H9 (cell line): ENCODE measurements at regions not wholly inside any gene's neighbourhood (a gene's known extent, or its start where the extent isn't known, plus 50 kb on each side); places are given as distances from the start of the nearest gene placed in this dataset.

Experiments
- DNase-seq: peaks from one replicate; pipeline ENCODE4 v3.0.0-alpha.2; 2017
- H2AFZ ChIP-seq: one replicate; pipeline ENCODE4 v1.6.1; 2013; ENCODE audit warnings: mild to moderate bottlenecking, low read length, control low read depth, moderate library complexity
- H2AK5ac ChIP-seq: 2 replicates; pipeline ENCODE4 v1.6.1; 2013; ENCODE audit warnings: low read length, control low read depth, mixed read lengths; ENCODE audit not compliant: insufficient read length
- H2BK120ac ChIP-seq: one replicate; pipeline ENCODE4 v1.6.1; 2013; ENCODE audit warnings: low read depth, mild to moderate bottlenecking, low read length, control low read depth, inconsistent platforms; ENCODE audit not compliant: poor library complexity, severe bottlenecking
- H2BK12ac ChIP-seq: 2 replicates; pipeline ENCODE4 v1.6.1; 2013; ENCODE audit warnings: low read length, control low read depth, mixed read lengths, low read depth; ENCODE audit not compliant: insufficient read length
- H2BK15ac ChIP-seq: 2 replicates; pipeline ENCODE4 v1.6.1; 2013; ENCODE audit warnings: low read depth, low read length, control low read depth
- H2BK20ac ChIP-seq: one replicate; pipeline ENCODE4 v1.6.1; 2013; ENCODE audit warnings: low read depth, mild to moderate bottlenecking, low read length, control low read depth, inconsistent platforms; ENCODE audit not compliant: poor library complexity, severe bottlenecking
- H2BK5ac ChIP-seq: 2 replicates; pipeline ENCODE4 v1.6.1; 2013; ENCODE audit warnings: low read length, control low read depth, mixed read lengths; ENCODE audit not compliant: insufficient read length
- H3K14ac ChIP-seq: 2 replicates; pipeline ENCODE4 v1.6.1; 2013; ENCODE audit warnings: low read length, control low read depth; ENCODE audit not compliant: insufficient read depth
- H3K18ac ChIP-seq: 2 replicates; pipeline ENCODE4 v1.6.1; 2013; ENCODE audit warnings: low read depth, mild to moderate bottlenecking, mixed read lengths, low read length, control low read depth; ENCODE audit not compliant: insufficient read length
- H3K23ac ChIP-seq: 2 replicates; pipeline ENCODE4 v1.6.1; 2013; ENCODE audit warnings: low read length, control low read depth, mixed read lengths, low read depth; ENCODE audit not compliant: insufficient read length
- H3K23me2 ChIP-seq: 2 replicates; pipeline ENCODE4 v1.6.1; 2013; ENCODE audit warnings: low read depth, mild to moderate bottlenecking, mixed read lengths, low read length, control low read depth; ENCODE audit not compliant: insufficient read length, poor library complexity, severe bottlenecking
- H3K27ac ChIP-seq: 2 replicates; pipeline ENCODE4 v1.5.1; 2013; ENCODE audit warnings: low read length, control low read depth, mixed read lengths, low read depth; ENCODE audit not compliant: insufficient read length
- H3K27me3 ChIP-seq: 2 replicates; pipeline ENCODE4 v1.6.1; 2013; ENCODE audit warnings: low read length, control low read depth, inconsistent platforms; ENCODE audit not compliant: insufficient read depth
- H3K4ac ChIP-seq: 2 replicates; pipeline ENCODE4 v1.6.1; 2013; ENCODE audit warnings: low read depth, mild to moderate bottlenecking, control low read depth, inconsistent platforms, low read length, moderate library complexity
- H3K4me1 ChIP-seq: 2 replicates; pipeline ENCODE4 v1.6.1; 2013; ENCODE audit warnings: low read length, control low read depth, inconsistent platforms; ENCODE audit not compliant: insufficient read depth
- H3K4me2 ChIP-seq: 2 replicates; pipeline ENCODE4 v1.6.1; 2013; ENCODE audit warnings: low read length, control low read depth, mixed read lengths; ENCODE audit not compliant: insufficient read length, insufficient read depth
- H3K56ac ChIP-seq: 2 replicates; pipeline ENCODE4 v1.6.1; 2013; ENCODE audit warnings: low read depth, mild to moderate bottlenecking, mixed read lengths, low read length, control low read depth; ENCODE audit not compliant: insufficient read length
- H3K79me1 ChIP-seq: 2 replicates; pipeline ENCODE4 v1.6.1; 2013; ENCODE audit warnings: low read depth, mild to moderate bottlenecking, moderate library complexity, low read length, control low read depth, inconsistent platforms; ENCODE audit not compliant: insufficient read depth, poor library complexity, severe bottlenecking
- H3K79me2 ChIP-seq: 2 replicates; pipeline ENCODE4 v1.6.1; 2013; ENCODE audit warnings: low read length, control low read depth, inconsistent platforms; ENCODE audit not compliant: insufficient read depth
- H3K9ac ChIP-seq: 2 replicates; pipeline ENCODE4 v1.6.1; 2013; ENCODE audit warnings: low read length, control low read depth, mixed read lengths; ENCODE audit not compliant: insufficient read length; ENCODE audit errors: extremely low read depth
- H3K9me3 ChIP-seq: one replicate; pipeline ENCODE4 v1.6.1; 2013; ENCODE audit warnings: low read depth, low read length, inconsistent platforms; ENCODE audit not compliant: control insufficient read depth
- H3T11ph ChIP-seq: one replicate; pipeline ENCODE4 v1.6.1; 2013; ENCODE audit warnings: mild to moderate bottlenecking, low read length, control low read depth, inconsistent platforms
- H4K20me1 ChIP-seq: one replicate; pipeline ENCODE4 v1.6.1; 2013; ENCODE audit not compliant: control insufficient read depth, insufficient read length, insufficient read depth
- H4K5ac ChIP-seq: 2 replicates; pipeline ENCODE4 v1.6.1; 2013; ENCODE audit warnings: low read depth, mild to moderate bottlenecking, mixed read lengths, low read length, control low read depth; ENCODE audit not compliant: insufficient read length
- H4K8ac ChIP-seq: replicated peaks from 2 replicates; pipeline ENCODE4 v1.6.1; 2013; ENCODE audit warnings: low read length, control low read depth, mixed read lengths, low read depth; ENCODE audit not compliant: insufficient read length
- H4K91ac ChIP-seq: 2 replicates; pipeline ENCODE4 v1.6.1; 2013; ENCODE audit warnings: low read depth, mild to moderate bottlenecking, moderate library complexity, mixed read lengths, low read length, control low read depth; ENCODE audit not compliant: insufficient read length
- H3K27ac Mint-ChIP-seq, 3 experiments: 2 replicates in 2 of 3; 3 replicates in 1 of 3; pipeline ENCODE4 v1.8.0; 2020 to 2021; ENCODE audit warnings: mixed read lengths in 3 of 3, mild to moderate bottlenecking in 1 of 3, moderate library complexity in 1 of 3
- H3K27me3 Mint-ChIP-seq: 2 replicates; pipeline ENCODE4 v1.8.0; 2021; ENCODE audit warnings: low read depth, mild to moderate bottlenecking, moderate library complexity, mixed read lengths
- H3K36me3 Mint-ChIP-seq, 3 experiments: 2 replicates in 2 of 3; 3 replicates in 1 of 3; pipeline ENCODE4 v1.8.0; 2020 to 2021; ENCODE audit warnings: low read depth in 3 of 3, mixed read lengths in 3 of 3; ENCODE audit not compliant: insufficient read depth in 1 of 3
- H3K4me1 Mint-ChIP-seq, 2 experiments: 2 replicates each; pipeline ENCODE4 v1.8.0; 2020; ENCODE audit warnings: mixed read lengths in 2 of 2
- H3K4me3 Mint-ChIP-seq, 2 experiments: 2 replicates in 1 of 2; 3 replicates in 1 of 2; pipeline ENCODE4 v1.8.0; 2020 to 2021; ENCODE audit warnings: mild to moderate bottlenecking in 2 of 2, mixed read lengths in 2 of 2, moderate library complexity in 1 of 2
- H3K9me3 Mint-ChIP-seq, 2 experiments: 2 replicates in 1 of 2; 3 replicates in 1 of 2; pipeline ENCODE4 v1.8.0; 2020; ENCODE audit warnings: mild to moderate bottlenecking in 2 of 2, mixed read lengths in 2 of 2, moderate library complexity in 1 of 2
- WGBS: extraction: QIAGEN DNeasy Blood & Tissue Kit; methylation state at CpG from one replicate; pipeline ENCODE4 v1.1.7; 2013; ENCODE audit warnings: missing lambda C conversion rate, low lambda C conversion rate, mixed read lengths; ENCODE audit not compliant: insufficient read length; ENCODE audit errors: extremely low coverage; 5-methylcytosine and 5-hydroxymethylcytosine counted together
- TF ChIP-seq, protein P1 (sequence below): fragments of 200-600 bp; sonication (generic); conservative IDR thresholded peaks from 3 replicates; pipeline ENCODE4 v1.8.0; 2021; ENCODE audit warnings: antibody characterized with exemption, mild to moderate bottlenecking

DNA sequence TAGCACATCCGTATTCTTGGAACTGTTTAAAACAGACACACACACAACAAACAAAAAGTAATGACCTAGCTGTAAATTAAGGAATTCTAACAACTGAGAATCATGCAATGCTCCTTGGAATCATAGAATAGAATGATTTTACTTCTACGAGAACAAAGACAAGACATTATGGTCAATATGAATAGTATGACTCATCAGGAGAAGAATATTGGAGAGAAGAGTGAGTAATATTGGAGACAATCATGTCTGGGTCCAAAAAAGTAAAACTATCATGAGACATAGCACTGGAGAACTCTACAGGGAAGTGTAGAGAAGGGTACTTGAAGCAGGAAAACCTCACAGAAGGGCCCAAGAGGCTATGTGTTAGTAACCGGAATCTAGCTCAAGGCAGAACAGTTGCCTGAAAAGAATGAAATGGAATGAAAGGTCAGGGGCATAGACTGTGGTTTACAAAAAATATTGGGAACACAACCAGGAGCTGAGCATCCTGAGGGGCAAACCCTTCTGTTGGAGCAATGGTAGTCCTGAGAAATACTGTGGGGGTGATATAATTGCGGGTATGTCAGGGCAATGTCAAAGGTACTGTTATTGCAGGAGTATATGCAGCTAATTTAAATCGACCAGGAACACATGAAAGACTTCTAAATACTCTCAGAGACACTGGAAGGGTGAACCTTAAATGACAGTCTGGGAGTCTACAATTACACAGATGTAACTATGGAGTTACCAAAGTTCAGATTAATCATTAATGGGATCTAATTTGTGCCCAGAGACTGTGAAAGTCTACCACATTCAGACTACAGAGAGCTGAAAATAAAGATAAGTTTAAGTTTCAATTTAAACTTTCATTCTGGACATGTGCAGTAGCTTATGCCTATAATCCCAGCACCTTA is 201.2 kb downstream of the BCHE start:
- Histone ChIP-seq H3K79me1 (no peaks in the 10 kb centered on the region), H2BK120ac (no peak overlapping the region), H2AK5ac (no peak overlapping the region), H3K79me2 (no peaks in the 10 kb centered on the region), H3K23me2 (no peaks in the 10 kb centered on the region), H3K4me2 (no peak overlapping the region), H3K23ac (no peak overlapping the region), H3K27me3 (no peaks in the 10 kb centered on the region), H2BK20ac (no peak overlapping the region), H3K4me1 (no peaks in the 10 kb centered on the region), H2AFZ (no peak overlapping the region), H4K91ac (no peak overlapping the region), H2BK12ac (no peak overlapping the region), H4K20me1 (no peaks in the 10 kb centered on the region), H2BK5ac (no peak overlapping the region), H3K4ac (no peak overlapping the region), H3K27ac (no peak overlapping the region), H4K8ac (no peak overlapping the region), H3K9ac (no peak overlapping the region), H3K56ac (no peak overlapping the region), H2BK15ac (no peak overlapping the region), H3K14ac (no peak overlapping the region), H3K9me3 (no peaks in the 10 kb centered on the region), H3K18ac (no peak overlapping the region), H3T11ph (no peak overlapping the region), H4K5ac (no peak overlapping the region)
- Mint-ChIP-seq H3K27ac (no peak overlapping the region), H3K4me1 (no peaks in the 10 kb centered on the region), H3K4me3 (no peak overlapping the region), H3K36me3 (peaks cover 2 to 16% (median 2%) of the 10 kb centered on the region in 3 experiments; a peak in 2 of 7 replicates), H3K27me3 (no peaks in the 10 kb centered on the region), H3K9me3 (peaks cover 5 to 10% of the 10 kb centered on the region in 2 experiments; a peak in 2 of 5 replicates)
- WGBS: no CpG with 5 or more reads among the region's 5 CpGs
- TF ChIP-seq, protein P1, sequence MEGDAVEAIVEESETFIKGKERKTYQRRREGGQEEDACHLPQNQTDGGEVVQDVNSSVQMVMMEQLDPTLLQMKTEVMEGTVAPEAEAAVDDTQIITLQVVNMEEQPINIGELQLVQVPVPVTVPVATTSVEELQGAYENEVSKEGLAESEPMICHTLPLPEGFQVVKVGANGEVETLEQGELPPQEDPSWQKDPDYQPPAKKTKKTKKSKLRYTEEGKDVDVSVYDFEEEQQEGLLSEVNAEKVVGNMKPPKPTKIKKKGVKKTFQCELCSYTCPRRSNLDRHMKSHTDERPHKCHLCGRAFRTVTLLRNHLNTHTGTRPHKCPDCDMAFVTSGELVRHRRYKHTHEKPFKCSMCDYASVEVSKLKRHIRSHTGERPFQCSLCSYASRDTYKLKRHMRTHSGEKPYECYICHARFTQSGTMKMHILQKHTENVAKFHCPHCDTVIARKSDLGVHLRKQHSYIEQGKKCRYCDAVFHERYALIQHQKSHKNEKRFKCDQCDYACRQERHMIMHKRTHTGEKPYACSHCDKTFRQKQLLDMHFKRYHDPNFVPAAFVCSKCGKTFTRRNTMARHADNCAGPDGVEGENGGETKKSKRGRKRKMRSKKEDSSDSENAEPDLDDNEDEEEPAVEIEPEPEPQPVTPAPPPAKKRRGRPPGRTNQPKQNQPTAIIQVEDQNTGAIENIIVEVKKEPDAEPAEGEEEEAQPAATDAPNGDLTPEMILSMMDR: no peak
- no peak for DNase-seq
